K562 (cell line): ENCODE measurements at regions not wholly inside any gene's neighbourhood (a gene's known extent, or its start where the extent isn't known, plus 50 kb on each side); places are given as distances from the start of the nearest gene placed in this dataset.

Experiments used
- ATAC-seq: fragments of 200-7000 bp; cut with Tn5 transposase; 3 replicates; pipeline ENCODE4 v1.9.1; 2020; ENCODE audit warnings: moderate library complexity
- BruUV-seq: library from RNA; stranded (reverse); fragments of 400-500 nt; replicated peaks from 2 replicates; lab custom pipeline; 2021; lab: Mats Ljungman, UMichigan
- CTCF ChIA-PET: fragments of 300-600 bp; formaldehyde crosslinking; extraction: SDS; loops from one replicate; lab custom pipeline; 2021; ENCODE audit warnings: low intra/inter-chr PET ratio; lab: Yijun Ruan, JAX
- POLR2A ChIA-PET: fragments of 300-600, 350-650 bp; sonication (Branson Sonifier 250); formaldehyde crosslinking; extraction: SDS; loops from one replicate; lab custom pipeline; 2021; ENCODE audit warnings: antibody characterized with exemption, inconsistent platforms; lab: Yijun Ruan, JAX
- DNase-seq, 4 experiments: peaks; one replicate each; pipeline versions ENCODE4 v3.0.0 to v3.0.0-alpha.2; 2011 to 2018; ENCODE audit warnings: low spot score in 3 of 4, mixed read lengths in 3 of 4; ENCODE audit errors: extremely low read depth in 1 of 4
- FAIRE-seq: peaks from 2 replicates; lab custom pipeline; 2011; peaks lifted over from hg19 to GRCh38; lab: Jason Lieb, UNC
- H2AFZ ChIP-seq: 2 replicates; pipeline ENCODE4 v1.6.0; 2011; ENCODE audit warnings: low read depth, low read length, control low read depth, inconsistent platforms
- H3K27ac ChIP-seq: fragments of 200-600 bp; 3 replicates; pipeline ENCODE4 v1.8.0; 2011; ENCODE audit warnings: low read depth, mild to moderate bottlenecking, control low read depth, inconsistent platforms, low read length, moderate library complexity, mixed read lengths; ENCODE audit errors: extremely low read depth
- H3K27me3 ChIP-seq, 2 experiments: fragments of 300-600 bp in 1 of 2; 2 replicates in 1 of 2; 3 replicates in 1 of 2; pipeline versions ENCODE4 v1.6.0 to v1.8.0; 2011; ENCODE audit warnings: inconsistent platforms in 2 of 2, low read length in 2 of 2, mild to moderate bottlenecking in 1 of 2, mixed read lengths in 1 of 2, moderate library complexity in 1 of 2; ENCODE audit not compliant: control insufficient read depth in 2 of 2, insufficient read depth in 2 of 2
- H3K36me3 ChIP-seq: fragments of 300-600 bp; 3 replicates; pipeline ENCODE4 v1.8.0; 2011; ENCODE audit warnings: mild to moderate bottlenecking, low read length, inconsistent platforms; ENCODE audit not compliant: control insufficient read depth, insufficient read depth
- H3K4me1 ChIP-seq, 2 experiments: fragments of 200-600 bp in 1 of 2; replicated peaks in 1 of 2; 2 replicates in 1 of 2; 3 replicates in 1 of 2; pipeline versions ENCODE4 v1.5.1 to v1.8.0; 2011; ENCODE audit warnings: inconsistent platforms in 2 of 2, low read length in 2 of 2, mild to moderate bottlenecking in 1 of 2, mixed read lengths in 1 of 2, moderate library complexity in 1 of 2; ENCODE audit not compliant: control insufficient read depth in 2 of 2, insufficient read depth in 2 of 2
- H3K4me2 ChIP-seq: 2 replicates; pipeline ENCODE4 v1.6.1; 2011; ENCODE audit warnings: low read length, control low read depth, inconsistent platforms, mixed read lengths; ENCODE audit not compliant: insufficient read depth
- H3K4me3 ChIP-seq: fragments of 200-600 bp; sonication (generic), shearing (Covaris generic); 2 replicates; pipeline ENCODE4 v1.5.1; 2016; ENCODE audit warnings: control low read depth, inconsistent platforms
- H3K79me2 ChIP-seq: fragments of 200-600 bp; 3 replicates; pipeline ENCODE4 v1.8.0; 2011; ENCODE audit warnings: low read length, inconsistent platforms; ENCODE audit not compliant: control insufficient read depth, insufficient read depth
- H3K9ac ChIP-seq, 2 experiments: 2 replicates each; pipeline versions ENCODE4 v1.6.0 to v1.6.1; 2011; ENCODE audit warnings: low read depth in 2 of 2, low read length in 2 of 2, control low read depth in 1 of 2, inconsistent platforms in 1 of 2, mild to moderate bottlenecking in 1 of 2, mixed read lengths in 1 of 2; ENCODE audit not compliant: insufficient read depth in 1 of 2
- H3K9me1 ChIP-seq: one replicate; pipeline ENCODE4 v1.6.0; 2011; ENCODE audit warnings: inconsistent platforms, mild to moderate bottlenecking, low read length, moderate library complexity; ENCODE audit not compliant: control insufficient read depth, insufficient read depth
- H3K9me3 ChIP-seq: replicated peaks from 2 replicates; pipeline ENCODE4 v1.5.1; 2011; ENCODE audit warnings: low read depth, low read length, inconsistent platforms; ENCODE audit not compliant: control insufficient read depth, insufficient read depth
- H4K20me1 ChIP-seq: replicated peaks from 2 replicates; pipeline ENCODE4 v1.6.1; 2011; ENCODE audit warnings: low read length, inconsistent platforms, mixed read lengths; ENCODE audit not compliant: control insufficient read depth, insufficient read depth
- CREBBP ChIP-seq: IDR thresholded peaks from one replicate; pipeline ENCODE4 v1.6.1; 2012; ENCODE audit warnings: low read depth, mild to moderate bottlenecking, control low read depth, inconsistent platforms, low read length
- FOXM1 ChIP-seq, 2 experiments: fragments of 450-650 bp in 1 of 2; sonication (generic) in 1 of 2; formaldehyde crosslinking in 1 of 2; IDR thresholded peaks; 2 replicates each; pipeline versions ENCODE4 v1.6.1 to v1.9.0; 2017 to 2022; ENCODE audit warnings: low read depth in 2 of 2, mild to moderate bottlenecking in 2 of 2, missing genetic modification reagents in 1 of 2, moderate library complexity in 1 of 2
- NR2C1 ChIP-seq, 2 experiments: fragments of 450-650 bp; IDR thresholded peaks; 2 replicates each; pipeline ENCODE4 v1.6.1; 2017; ENCODE audit warnings: mild to moderate bottlenecking in 2 of 2, antibody characterized with exemption in 1 of 2, inconsistent platforms in 1 of 2, missing compliant biosample characterization in 1 of 2, missing genetic modification characterization in 1 of 2
- RBM22 ChIP-seq: fragments of 200-400 bp; formaldehyde crosslinking; IDR thresholded peaks from 2 replicates; pipeline ENCODE4 v1.6.1; 2018; ENCODE audit warnings: low read length, low read depth; ENCODE audit not compliant: poor library complexity, severe bottlenecking
- THAP7 ChIP-seq: fragments of 250-450 bp; sonication (Bioruptor Pico); IDR thresholded peaks from 2 replicates; pipeline ENCODE4 v1.5.0; 2021
- THRA ChIP-seq: fragments of 450-650 bp; IDR thresholded peaks from 2 replicates; pipeline ENCODE4 v1.6.1; 2017; ENCODE audit warnings: mild to moderate bottlenecking, moderate library complexity
- ZBED1 ChIP-seq: IDR thresholded peaks from 2 replicates; pipeline ENCODE4 v1.6.1; 2014
- ZFP91 ChIP-seq: sonication (generic); formaldehyde crosslinking; IDR thresholded peaks from 2 replicates; pipeline ENCODE4 v1.8.0; 2022; ENCODE audit warnings: mild to moderate bottlenecking, missing genetic modification reagents
- ZFX ChIP-seq: sonication (generic); formaldehyde crosslinking; IDR thresholded peaks from 2 replicates; pipeline ENCODE4 v1.8.0; 2022; ENCODE audit warnings: mild to moderate bottlenecking, missing genetic modification reagents, moderate library complexity
- ZNF407 ChIP-seq: fragments of 450-650 bp; IDR thresholded peaks from 2 replicates; pipeline ENCODE4 v1.6.1; 2016; ENCODE audit warnings: low read depth
- WGBS: fragments of 100-300 bp; shearing (Covaris generic); methylation state at CpG from one replicate; pipeline ENCODE4 v1.1.6; 2016; ENCODE audit warnings: low coverage, mixed read lengths; ENCODE audit not compliant: insufficient coverage; ENCODE audit errors: missing lambda C conversion rate; 5-methylcytosine and 5-hydroxymethylcytosine counted together
- in situ Hi-C: fragments of 300-500 bp; cut with MboI; formaldehyde crosslinking; loops from 4 replicates; pipeline ENCODE4 v1.15.0; 2018; ENCODE audit warnings: inconsistent platforms, mixed read lengths
- intact Hi-C: fragments of 100-400 bp; cut with micrococcal nuclease; formaldehyde crosslinking; loops from 2 replicates; pipeline ENCODE4 v1.14.2; 2022

- DNase-seq = no peak
- Histone ChIP-seq H3K27me3 (no peaks in the 10 kb centered on the region), H3K9me1 (no peaks in the 10 kb centered on the region), H4K20me1 (no peaks in the 10 kb centered on the region), H3K9me3 (no peaks in the 10 kb centered on the region), H3K4me2 (no peak overlapping the region), H3K27ac (no peak overlapping the region), H2AFZ (no peak overlapping the region), H3K4me1 (no peaks in the 10 kb centered on the region; a peak in 1 of 5 replicates), H3K4me3 (no peak overlapping the region), H3K9ac (no peak overlapping the region), H3K79me2 (no peaks in the 10 kb centered on the region), H3K36me3 (no peaks in the 10 kb centered on the region)
- ChIA-PET POLR2A (interaction anchor here (0.6 kb wide), 1 partner anchor 265 kb away, joined by 3 read pairs; no protein-coding TSS in a partner anchor), CTCF (no interaction called here)
- WGBS = 20% methylated on average over 1 of the region's 1 CpG
- no TSS peak for BruUV-seq
- no peak for ATAC-seq
- intact Hi-C loops (loop anchor here (5.0 kb wide), 1 partner anchor 82 kb away; the partner anchor contains the start of gene DCBLD2), in situ Hi-C loops (loop anchor here (5.0 kb wide), 1 partner anchor 387 kb away; no protein-coding TSS in a partner anchor)
- FAIRE-seq = no peak
- TF ChIP-seq CREBBP = no peak
- no peak for TF ChIP-seq THAP7 (CRISPR knock-in tag)
- TF ChIP-seq THRA = no peak
- TF ChIP-seq RBM22 = no peak
- no peak for TF ChIP-seq NR2C1 (IDR thresholded peaks at IDR 0.05)
- TF ChIP-seq NR2C1 (tag; IDR thresholded peaks at IDR 0.05) = no peak
- TF ChIP-seq ZBED1 = no peak
- no peak for TF ChIP-seq FOXM1 (IDR thresholded peaks at IDR 0.05; ENCODE audit: low read depth)
- no peak for TF ChIP-seq FOXM1 (CRISPR knock-in tag; IDR thresholded peaks at IDR 0.05; ENCODE audit: low read depth)
- TF ChIP-seq ZNF407 = no peak
- TF ChIP-seq ZFX (CRISPR knock-in tag) = no peak
- TF ChIP-seq ZFP91 (CRISPR knock-in tag) = no peak
Observed at GRCh38 chr3:98984024-98984423, 82.5 kb upstream of the DCBLD2 start.
